Ovary (tissue), 7 donors: ENCODE measurements at regions not wholly inside any gene's neighbourhood (a gene's known extent, or its start where the extent isn't known, plus 50 kb on each side); places are given as distances from the start of the nearest gene placed in this dataset.

Experiments
- DNase-seq, 5 donors: peaks; one replicate each; pipeline ENCODE4 v3.0.0-alpha.2; 2019 to 2020
- H3K27ac ChIP-seq, 2 donors: fragments of 200-600 bp; one replicate each; pipeline versions ENCODE4 v1.5.1 to v1.8.0; 2019 to 2022
- H3K27me3 ChIP-seq: fragments of 200-600 bp; one replicate; pipeline ENCODE4 v1.8.0; 2022
- H3K36me3 ChIP-seq: fragments of 200-600 bp; sonication (generic); one replicate; pipeline ENCODE4 v1.5.1; 2019
- H3K4me1 ChIP-seq: one replicate; pipeline ENCODE4 v1.8.1; 2013; ENCODE audit warnings: mild to moderate bottlenecking, moderate library complexity; ENCODE audit not compliant: insufficient read depth
- H3K4me3 ChIP-seq: fragments of 200-600 bp; sonication (generic); one replicate; pipeline ENCODE4 v1.5.1; 2017
- H3K9me3 ChIP-seq, 2 donors: fragments of 200-600 bp in 1 of 2; sonication (generic) in 1 of 2; one replicate each; pipeline versions ENCODE4 v1.5.1 to v1.8.1; 2013 to 2019; ENCODE audit warnings: mild to moderate bottlenecking in 1 of 2, moderate library complexity in 1 of 2
- EP300 ChIP-seq: sonication (generic); formaldehyde crosslinking; IDR thresholded peaks from one replicate; pipeline ENCODE4 v1.6.1; 2017; ENCODE audit warnings: antibody characterized with exemption
- POLR2A ChIP-seq: fragments of 450-650 bp; IDR thresholded peaks from one replicate; pipeline ENCODE4 v1.6.1; 2017; ENCODE audit warnings: antibody characterized with exemption, mild to moderate bottlenecking, moderate library complexity
- WGBS, 3 donors: extraction: QIAGEN DNeasy Blood & Tissue Kit in 1 of 3; methylation state at CpG; one replicate each; pipeline versions ENCODE4 v1.1.5 to v1.1.7; 2013 to 2017; 5-methylcytosine and 5-hydroxymethylcytosine counted together
- intact Hi-C, 4 donors: fragments of 100-400 bp; cut with DNase I; formaldehyde crosslinking; loops; one replicate each; pipeline versions ENCODE4 v1.11.0 to v1.15.1; 2022 to 2023
- TF ChIP-seq, protein P1 (sequence below), 3 donors: fragments of 450-650 bp in 2 of 3; fragments of 200-600 bp in 1 of 3; IDR thresholded peaks; one replicate each; pipeline versions ENCODE4 v1.5.1 to v1.8.0; 2016 to 2022; ENCODE audit warnings: antibody characterized with exemption in 3 of 3, mild to moderate bottlenecking in 1 of 3
- donor health status: DM: no; HTN: no; CAD: no; lungs with moderate emphysema.
- donor health status: DM: no; HTN: no; CAD: no.
- donor health status: Bipolar disorder and iron deficiency.
- donor health status: DM: no; HTN: no; CAD: no.
- donor health status: DM: yes; HTN: yes; CAD: no.

- intact Hi-C loops, result no loop called here
- no peaks in the 10 kb centered on the region for H3K4me1 ChIP-seq
- TF ChIP-seq POLR2A (no peak), EP300 (no peak)
- TF ChIP-seq, protein P1, sequence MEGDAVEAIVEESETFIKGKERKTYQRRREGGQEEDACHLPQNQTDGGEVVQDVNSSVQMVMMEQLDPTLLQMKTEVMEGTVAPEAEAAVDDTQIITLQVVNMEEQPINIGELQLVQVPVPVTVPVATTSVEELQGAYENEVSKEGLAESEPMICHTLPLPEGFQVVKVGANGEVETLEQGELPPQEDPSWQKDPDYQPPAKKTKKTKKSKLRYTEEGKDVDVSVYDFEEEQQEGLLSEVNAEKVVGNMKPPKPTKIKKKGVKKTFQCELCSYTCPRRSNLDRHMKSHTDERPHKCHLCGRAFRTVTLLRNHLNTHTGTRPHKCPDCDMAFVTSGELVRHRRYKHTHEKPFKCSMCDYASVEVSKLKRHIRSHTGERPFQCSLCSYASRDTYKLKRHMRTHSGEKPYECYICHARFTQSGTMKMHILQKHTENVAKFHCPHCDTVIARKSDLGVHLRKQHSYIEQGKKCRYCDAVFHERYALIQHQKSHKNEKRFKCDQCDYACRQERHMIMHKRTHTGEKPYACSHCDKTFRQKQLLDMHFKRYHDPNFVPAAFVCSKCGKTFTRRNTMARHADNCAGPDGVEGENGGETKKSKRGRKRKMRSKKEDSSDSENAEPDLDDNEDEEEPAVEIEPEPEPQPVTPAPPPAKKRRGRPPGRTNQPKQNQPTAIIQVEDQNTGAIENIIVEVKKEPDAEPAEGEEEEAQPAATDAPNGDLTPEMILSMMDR (IDR thresholded peaks at IDR 0.05), result no peak
- H3K36me3 ChIP-seq, result no peaks in the 10 kb centered on the region
- H3K4me3 ChIP-seq, result no peak overlapping the region
- H3K27me3 ChIP-seq, result no peaks in the 10 kb centered on the region
- no peak for DNase-seq
- H3K27ac ChIP-seq, result no peak overlapping the region
- no peaks in the 10 kb centered on the region for H3K9me3 ChIP-seq
- WGBS, 3 donors, result 89 to 98% (median 90%) methylated on average over 1 of the region's 1 CpG
These were observed 176.3 kb upstream of the LRP1B start for GRCh38 chr2:142307086-142307485.

GRCh38 chr2:142306131-142306530 lies 175.3 kb upstream of the LRP1B start:
- H3K9me3 ChIP-seq, result no peaks in the 10 kb centered on the region
- no peaks in the 10 kb centered on the region for H3K4me1 ChIP-seq
- no peak overlapping the region for H3K27ac ChIP-seq
- DNase-seq, result no peak
- H3K4me3 ChIP-seq, result no peak overlapping the region
- intact Hi-C loops, result no loop called here
- H3K27me3 ChIP-seq, result no peaks in the 10 kb centered on the region
- no peak for TF ChIP-seq POLR2A
- TF ChIP-seq, protein P1 (IDR thresholded peaks at IDR 0.05), result no peak
- no peaks in the 10 kb centered on the region for H3K36me3 ChIP-seq

GRCh38 chr2:142300517-142300916 lies 169.7 kb upstream of the LRP1B start:
- Histone ChIP-seq H3K4me3 (no peak overlapping the region), H3K9me3 (no peaks in the 10 kb centered on the region), H3K36me3 (no peaks in the 10 kb centered on the region), H3K27me3 (no peaks in the 10 kb centered on the region), H3K4me1 (no peaks in the 10 kb centered on the region), H3K27ac (no peak overlapping the region)
- intact Hi-C loops, result no loop called here
- DNase-seq, result no peak
- TF ChIP-seq POLR2A (no peak), EP300 (no peak)
- TF ChIP-seq, protein P1 (IDR thresholded peaks at IDR 0.05), result no peak

DNA sequence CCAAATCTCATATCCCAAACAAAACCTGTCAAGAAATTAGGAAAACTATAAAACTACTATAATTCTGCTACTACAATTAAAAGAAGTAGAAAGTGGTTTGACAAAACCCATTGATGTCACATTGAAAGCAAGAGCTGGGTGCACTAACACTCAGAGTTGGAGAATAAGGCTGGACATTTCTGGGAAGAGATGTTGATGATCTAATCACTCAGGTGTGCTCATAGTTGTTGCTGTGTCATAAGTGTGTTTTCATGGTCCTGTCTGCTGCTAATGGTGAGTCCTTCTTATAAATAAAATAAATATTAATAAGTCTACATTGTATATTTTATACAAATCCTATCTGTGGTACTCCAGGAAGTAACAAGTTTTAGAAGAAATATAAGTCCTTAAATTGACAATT lies 168.2 kb upstream of the LRP1B start:
- no peaks in the 10 kb centered on the region for H3K27me3 ChIP-seq
- intact Hi-C loops, result no loop called here
- no peaks in the 10 kb centered on the region for H3K36me3 ChIP-seq
- no peaks in the 10 kb centered on the region for H3K9me3 ChIP-seq
- no peaks in the 10 kb centered on the region for H3K4me1 ChIP-seq
- DNase-seq, result no peak
- no peak overlapping the region for H3K27ac ChIP-seq
- no peak overlapping the region for H3K4me3 ChIP-seq
- TF ChIP-seq, protein P1 (IDR thresholded peaks at IDR 0.05), result no peak
- no peak for TF ChIP-seq EP300
- TF ChIP-seq POLR2A, result no peak

DNA sequence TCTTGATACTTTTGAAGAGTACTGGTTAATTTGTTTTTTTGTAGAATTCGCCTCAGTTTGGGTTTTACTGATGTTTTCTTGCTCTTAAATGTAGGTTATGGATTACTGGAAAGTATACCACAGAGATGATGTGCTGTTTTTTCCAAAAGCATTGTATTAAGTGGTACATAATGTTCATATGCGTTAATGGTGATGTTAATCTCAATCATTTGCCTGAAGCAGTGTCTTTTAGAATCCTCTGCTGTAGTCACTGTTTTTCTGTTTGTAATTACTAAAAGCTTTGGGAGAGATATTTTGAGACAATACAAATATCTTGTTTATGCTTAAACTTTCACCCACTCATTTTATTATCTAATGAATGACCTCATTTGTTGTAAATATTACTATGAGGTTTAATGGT lies 163.4 kb upstream of the LRP1B start:
- H3K36me3 ChIP-seq, result no peaks in the 10 kb centered on the region
- no peak overlapping the region for H3K4me3 ChIP-seq
- no peaks in the 10 kb centered on the region for H3K9me3 ChIP-seq
- no peak overlapping the region for H3K27ac ChIP-seq
- no peaks in the 10 kb centered on the region for H3K27me3 ChIP-seq
- intact Hi-C loops, result no loop called here
- TF ChIP-seq, protein P1 (IDR thresholded peaks at IDR 0.05), result no peak
- TF ChIP-seq POLR2A (no peak), EP300 (no peak)
- WGBS, 3 donors, result 79 to 85% (median 84%) methylated on average over 2 of the region's 2 CpGs
- no peaks in the 10 kb centered on the region for H3K4me1 ChIP-seq
- DNase-seq, result no peak
